Glutamatergic neuron (in vitro differentiated cells): ENCODE measurements at regions not wholly inside any gene's neighbourhood (a gene's known extent, or its start where the extent isn't known, plus 50 kb on each side); places are given as distances from the start of the nearest gene placed in this dataset.
"Not testable (repeated sequence)": the region's sequence is repeated elsewhere in the genome, so short reads cannot be mapped to it uniquely, and the experiment has no call there.

Experiments
- DNase-seq: peaks from one replicate; pipeline ENCODE4 v3.0.0; 2022
- H3K27ac Mint-ChIP-seq: one replicate; pipeline ENCODE4 v1.8.0; 2020; ENCODE audit warnings: mild to moderate bottlenecking, mixed read lengths, inconsistent platforms; ENCODE audit not compliant: unreplicated experiment
- H3K27me3 Mint-ChIP-seq: one replicate; pipeline ENCODE4 v1.8.0; 2020; ENCODE audit warnings: mild to moderate bottlenecking, moderate library complexity, mixed read lengths, inconsistent platforms; ENCODE audit not compliant: unreplicated experiment
- H3K36me3 Mint-ChIP-seq: one replicate; pipeline ENCODE4 v1.8.0; 2020; ENCODE audit warnings: mild to moderate bottlenecking, mixed read lengths, inconsistent platforms; ENCODE audit not compliant: unreplicated experiment
- H3K4me1 Mint-ChIP-seq: one replicate; pipeline ENCODE4 v1.8.0; 2020; ENCODE audit warnings: mild to moderate bottlenecking, low read depth, mixed read lengths, inconsistent platforms; ENCODE audit not compliant: unreplicated experiment
- H3K4me3 Mint-ChIP-seq: one replicate; pipeline ENCODE4 v1.8.0; 2020; ENCODE audit warnings: mild to moderate bottlenecking, mixed read lengths, inconsistent platforms; ENCODE audit not compliant: unreplicated experiment
- H3K9me3 Mint-ChIP-seq: one replicate; pipeline ENCODE4 v1.8.0; 2020; ENCODE audit warnings: mild to moderate bottlenecking, moderate library complexity, mixed read lengths, inconsistent platforms; ENCODE audit not compliant: unreplicated experiment
- CTCF ChIP-seq: fragments of 200-600 bp; sonication (generic); IDR thresholded peaks from one replicate; pipeline ENCODE4 v1.5.0; 2021; ENCODE audit not compliant: partially characterized antibody, unreplicated experiment

GRCh38 chr15:99455789-99456160, 110.0 kb upstream of the MEF2A start:
- H3K27me3 Mint-ChIP-seq, result peaks cover 2% of the 10 kb centered on the region
- no peak overlapping the region for H3K27ac Mint-ChIP-seq
- TF ChIP-seq CTCF, result no peak

GRCh38 chr15:99464137-99464536, 101.6 kb upstream of the MEF2A start:
- no peak overlapping the region for H3K4me3 Mint-ChIP-seq
- H3K27ac Mint-ChIP-seq, result no peak overlapping the region
- H3K36me3 Mint-ChIP-seq, result peaks cover 29% of the 10 kb centered on the region
- no peaks in the 10 kb centered on the region for H3K4me1 Mint-ChIP-seq
- H3K27me3 Mint-ChIP-seq, result no peaks in the 10 kb centered on the region
- no peak for TF ChIP-seq CTCF
- no peak for DNase-seq
- H3K9me3 Mint-ChIP-seq, result peaks cover 10% of the 10 kb centered on the region

More at GRCh38 chr15:99455789-99456160, 110.0 kb upstream of the MEF2A start:
- no peak for DNase-seq
- peaks cover 4% of the 10 kb centered on the region for H3K36me3 Mint-ChIP-seq
- H3K9me3 Mint-ChIP-seq, result peaks cover 4% of the 10 kb centered on the region
- peaks cover 2% of the 10 kb centered on the region for H3K4me1 Mint-ChIP-seq
- no peak overlapping the region for H3K4me3 Mint-ChIP-seq

- no peak for DNase-seq
- H3K4me3 Mint-ChIP-seq, result no peak overlapping the region
- H3K27ac Mint-ChIP-seq, result no peak overlapping the region
- H3K4me1 Mint-ChIP-seq, result no peaks in the 10 kb centered on the region
- peaks cover 6% of the 10 kb centered on the region for H3K9me3 Mint-ChIP-seq
- H3K36me3 Mint-ChIP-seq, result peaks cover 34% of the 10 kb centered on the region
- TF ChIP-seq CTCF, result no peak
- H3K27me3 Mint-ChIP-seq, result peaks cover 3% of the 10 kb centered on the region
These were observed 99.0 kb upstream of the MEF2A start for GRCh38 chr15:99466701-99467337.

- peaks cover 3% of the 10 kb centered on the region for H3K27me3 Mint-ChIP-seq
- H3K27ac Mint-ChIP-seq, result no peak overlapping the region
- H3K4me3 Mint-ChIP-seq, result no peak overlapping the region
- H3K36me3 Mint-ChIP-seq, result peaks cover 31% of the 10 kb centered on the region
- DNase-seq, result no peak
- peaks cover 4% of the 10 kb centered on the region for H3K9me3 Mint-ChIP-seq
- H3K4me1 Mint-ChIP-seq, result no peaks in the 10 kb centered on the region
- TF ChIP-seq CTCF, result no peak
These were observed 98.5 kb upstream of the MEF2A start for GRCh38 chr15:99467338-99467720.

GRCh38 chr15:99467853-99468464, 97.8 kb upstream of the MEF2A start:
- peaks cover 3% of the 10 kb centered on the region for H3K27me3 Mint-ChIP-seq
- no peaks in the 10 kb centered on the region for H3K9me3 Mint-ChIP-seq
- no peak overlapping the region for H3K27ac Mint-ChIP-seq
- H3K4me1 Mint-ChIP-seq, result no peaks in the 10 kb centered on the region
- H3K36me3 Mint-ChIP-seq, result peaks cover 25% of the 10 kb centered on the region
- no peak for DNase-seq
- no peak for TF ChIP-seq CTCF
- no peak overlapping the region for H3K4me3 Mint-ChIP-seq

GRCh38 chr15:99470204-99470603, 95.6 kb upstream of the MEF2A start:
- Mint-ChIP-seq H3K36me3 (peaks cover 12% of the 10 kb centered on the region), H3K4me1 (peaks cover 16% of the 10 kb centered on the region)
- H3K4me3 Mint-ChIP-seq, H3K9me3 Mint-ChIP-seq, DNase-seq, H3K27me3 Mint-ChIP-seq, H3K27ac Mint-ChIP-seq: not testable (repeated sequence)
